HAP-1 (cell line): ENCODE measurements at regions not wholly inside any gene's neighbourhood (a gene's known extent, or its start where the extent isn't known, plus 50 kb on each side); places are given as distances from the start of the nearest gene placed in this dataset.
"Not testable (repeated sequence)": the region's sequence is repeated elsewhere in the genome, so short reads cannot be mapped to it uniquely, and the experiment has no call there.

Source experiments
- DNase-seq, 2 experiments: peaks; one replicate each; pipeline ENCODE4 v3.0.0-alpha.2; 2016 to 2020; ENCODE audit warnings: low spot score in 2 of 2
- H3K27me3 ChIP-seq: fragments of 250-450 bp; sonication (Bioruptor Pico); 2 replicates; pipeline ENCODE4 v1.5.1; 2020; ENCODE audit warnings: low read depth, mild to moderate bottlenecking, moderate library complexity
- H3K36me3 ChIP-seq: fragments of 250-450 bp; sonication (Bioruptor Pico); replicated peaks from 2 replicates; pipeline ENCODE4 v1.5.1; 2020; ENCODE audit warnings: mild to moderate bottlenecking
- H3K4me1 ChIP-seq: fragments of 250-450 bp; sonication (Bioruptor Pico); 2 replicates; pipeline ENCODE4 v1.5.1; 2020; ENCODE audit warnings: mild to moderate bottlenecking
- H3K4me3 ChIP-seq: fragments of 250-450 bp; sonication (Bioruptor Pico); 2 replicates; pipeline ENCODE4 v1.5.1; 2020; ENCODE audit warnings: mild to moderate bottlenecking, moderate library complexity
- H3K9me3 ChIP-seq: fragments of 250-450 bp; sonication (Bioruptor Pico); 2 replicates; pipeline ENCODE4 v1.5.1; 2020; ENCODE audit warnings: mild to moderate bottlenecking, moderate library complexity
- in situ Hi-C: fragments of 300-500 bp; cut with MboI; formaldehyde crosslinking; loops from 3 replicates; pipeline ENCODE4 v1.14.3; 2020; ENCODE audit warnings: low sequenced_read_pairs, inconsistent platforms, mixed read lengths

- DNase-seq, H3K36me3 ChIP-seq, in situ Hi-C loops, H3K4me1 ChIP-seq, H3K27me3 ChIP-seq, H3K4me3 ChIP-seq, H3K9me3 ChIP-seq: not testable (repeated sequence)
Observed at GRCh38 chr19:14297883-14298576, 83.2 kb upstream of the ADGRE5 start.

GRCh38 chr19:14294974-14295373 lies 86.3 kb upstream of the ADGRE5 start:
- DNase-seq: peak in 1 of 2 experiments; percentile 81
- H3K27me3 ChIP-seq, in situ Hi-C loops, H3K4me1 ChIP-seq, H3K36me3 ChIP-seq, H3K9me3 ChIP-seq, H3K4me3 ChIP-seq: not testable (repeated sequence)

DNA sequence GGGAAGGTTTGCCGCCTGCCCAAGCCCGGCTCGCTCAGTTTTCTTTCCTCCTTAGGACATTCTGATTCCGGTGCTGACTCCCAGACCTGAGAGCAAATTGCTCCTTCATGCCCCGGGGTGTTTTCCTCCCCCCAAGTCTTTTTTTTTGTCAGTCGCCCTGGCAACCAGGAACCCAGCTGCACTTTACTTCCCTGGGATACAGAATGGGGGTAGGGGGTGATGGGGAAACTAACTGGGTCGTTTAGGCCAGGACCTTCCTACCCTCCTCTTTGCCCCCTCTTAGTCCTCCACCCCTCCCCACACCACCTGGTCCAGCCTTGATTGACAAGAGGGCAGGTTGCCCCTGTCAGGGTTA lies 87.5 kb upstream of the ADGRE5 start:
- H3K36me3 ChIP-seq, H3K27me3 ChIP-seq, H3K4me1 ChIP-seq, H3K9me3 ChIP-seq, in situ Hi-C loops, DNase-seq, H3K4me3 ChIP-seq: not testable (repeated sequence)

DNA sequence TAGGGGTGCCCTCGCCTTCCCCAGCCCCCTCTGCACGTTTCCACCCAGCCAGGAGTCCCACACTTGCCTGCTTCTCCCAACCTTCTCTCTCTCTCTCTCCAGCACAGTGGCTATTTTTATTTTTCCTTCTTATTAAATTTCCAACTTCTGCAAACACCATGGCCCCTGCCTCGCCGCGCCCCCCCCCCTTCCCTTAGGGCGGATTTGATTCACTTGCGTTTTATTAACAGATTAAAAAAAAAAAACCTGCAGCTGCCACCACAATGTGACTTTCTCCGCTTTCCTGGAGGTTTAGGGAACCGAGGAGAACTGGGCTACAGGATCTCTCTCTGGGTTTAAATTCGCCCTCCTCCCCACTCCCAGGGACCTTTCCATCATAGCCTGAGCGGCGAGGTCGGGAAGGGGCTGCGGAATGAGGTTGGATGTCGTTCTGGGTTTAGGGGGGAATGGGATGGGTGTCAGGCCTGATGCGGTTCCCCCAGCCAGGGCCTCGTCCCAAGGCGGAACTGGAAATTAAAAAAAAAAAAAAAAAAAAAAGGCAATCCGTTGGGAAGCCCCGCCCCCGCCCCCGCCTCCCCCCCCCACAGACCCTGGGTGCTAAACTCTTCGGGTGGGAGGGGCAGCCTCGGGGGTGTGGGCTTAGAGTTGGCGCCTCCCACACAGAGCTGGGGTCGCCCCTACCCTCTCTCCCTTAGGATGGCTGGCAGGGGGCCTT lies 87.3 kb upstream of the ADGRL1 start:
- in situ Hi-C loops, H3K4me3 ChIP-seq, H3K4me1 ChIP-seq, H3K36me3 ChIP-seq, H3K9me3 ChIP-seq, H3K27me3 ChIP-seq: not testable (repeated sequence)
- peak in 1 of 2 experiments; percentile 75 for DNase-seq

GRCh38 chr19:14289810-14290209 lies 83.8 kb upstream of the ADGRL1 start:
- H3K4me3 ChIP-seq, H3K9me3 ChIP-seq, H3K27me3 ChIP-seq, H3K4me1 ChIP-seq, in situ Hi-C loops, DNase-seq, H3K36me3 ChIP-seq: not testable (repeated sequence)

DNA sequence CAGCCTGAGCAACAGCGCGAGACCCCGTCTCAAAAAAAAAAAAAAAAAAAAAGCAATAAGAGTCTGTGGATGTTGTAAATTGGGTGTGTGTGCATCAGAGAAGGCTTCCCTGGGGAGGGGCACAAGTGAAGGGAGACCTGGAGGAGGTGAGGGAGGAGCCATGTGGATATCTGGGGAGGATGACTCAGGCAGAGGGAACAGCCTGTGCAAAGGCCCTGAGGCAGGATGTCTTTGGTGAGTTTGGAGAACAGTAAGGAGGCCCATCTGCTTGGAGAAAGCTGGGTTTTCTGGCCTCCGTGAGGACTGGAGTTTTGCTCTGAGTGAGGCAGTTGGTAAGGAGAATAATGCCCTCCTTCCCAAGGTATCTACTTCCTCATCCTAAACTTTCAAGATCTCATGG lies 81.9 kb upstream of the ADGRL1 start:
- H3K4me3 ChIP-seq, in situ Hi-C loops, H3K36me3 ChIP-seq, H3K9me3 ChIP-seq, DNase-seq, H3K27me3 ChIP-seq, H3K4me1 ChIP-seq: not testable (repeated sequence)

- H3K36me3 ChIP-seq, in situ Hi-C loops, H3K9me3 ChIP-seq, H3K4me1 ChIP-seq, DNase-seq, H3K4me3 ChIP-seq, H3K27me3 ChIP-seq: not testable (repeated sequence)
Observed at GRCh38 chr19:14286594-14286993, 80.6 kb upstream of the ADGRL1 start.

DNA sequence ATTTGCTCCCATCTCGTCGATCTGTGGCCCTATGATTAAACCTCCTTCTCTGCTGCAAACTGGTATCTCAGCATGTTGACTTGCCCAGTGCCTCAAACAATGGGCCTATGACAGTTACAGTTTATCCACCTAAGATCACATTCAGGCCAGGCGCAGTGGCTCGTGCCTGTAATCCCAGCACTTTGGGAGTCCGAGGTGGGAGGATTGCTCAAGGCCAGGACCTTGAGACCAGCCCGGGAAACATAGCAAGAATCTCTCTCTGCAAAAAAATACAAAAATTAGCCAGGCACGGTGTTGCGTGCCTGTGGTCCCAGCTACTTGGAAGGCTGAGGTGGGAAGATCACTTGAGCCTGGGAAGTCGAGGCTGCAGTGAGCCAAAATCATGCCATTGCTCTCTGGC lies 79.8 kb upstream of the ADGRL1 start:
- H3K27me3 ChIP-seq, H3K4me1 ChIP-seq, DNase-seq, H3K36me3 ChIP-seq, H3K9me3 ChIP-seq, in situ Hi-C loops, H3K4me3 ChIP-seq: not testable (repeated sequence)

DNA sequence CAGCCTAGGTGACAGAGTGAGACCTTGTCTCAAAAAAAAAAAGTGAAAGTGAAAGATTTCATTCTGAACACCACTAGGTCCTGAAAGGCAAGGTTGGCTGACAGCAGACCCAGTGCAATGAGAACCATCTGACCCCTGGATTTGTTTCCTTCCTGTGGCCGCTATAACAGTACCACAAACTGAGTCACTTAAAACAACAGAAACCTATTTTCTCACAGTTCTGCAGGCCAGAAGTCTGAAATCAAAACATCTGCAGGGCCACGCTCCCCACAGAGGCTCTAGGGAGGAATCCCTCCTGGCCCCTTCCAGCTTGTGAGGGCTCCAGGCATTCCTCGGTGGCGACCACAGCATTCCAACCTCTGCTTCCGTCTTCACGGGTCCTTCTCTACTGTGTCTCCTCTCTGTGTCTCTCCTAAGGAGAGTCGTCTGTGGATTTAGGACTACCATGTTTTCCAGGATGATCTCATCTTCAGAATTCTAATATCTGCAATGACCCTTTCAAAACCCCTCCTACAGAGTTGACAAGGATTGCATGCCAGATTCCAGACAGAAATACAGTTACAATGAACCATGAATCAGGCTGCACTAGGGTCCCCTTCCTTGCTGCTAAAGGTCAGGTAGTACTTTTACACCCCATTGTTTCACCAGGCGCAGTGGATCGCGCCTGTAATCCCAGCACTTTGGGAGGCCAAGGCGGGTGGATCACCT lies 78.0 kb upstream of the ADGRL1 start:
- not testable (repeated sequence) for H3K4me3 ChIP-seq, DNase-seq

GRCh38 chr19:14279270-14279669 lies 73.3 kb upstream of the ADGRL1 start:
- H3K9me3 ChIP-seq, DNase-seq, H3K4me1 ChIP-seq, H3K4me3 ChIP-seq, H3K27me3 ChIP-seq, H3K36me3 ChIP-seq, in situ Hi-C loops: not testable (repeated sequence)

More for the DNA sequence above, 78.0 kb upstream of the ADGRL1 start:
- in situ Hi-C loops, H3K9me3 ChIP-seq, H3K27me3 ChIP-seq, H3K36me3 ChIP-seq, H3K4me1 ChIP-seq: not testable (repeated sequence)

GRCh38 chr19:14277608-14278007 lies 71.6 kb upstream of the ADGRL1 start:
- Histone ChIP-seq H3K27me3 (no peaks in the 10 kb centered on the region), H3K9me3 (0 out of 2 replicates have a peak, but pooled peaks cover 2% of the 10 kb centered on the region), H3K4me1 (no peaks in the 10 kb centered on the region), H3K4me3 (no peak overlapping the region), H3K36me3 (no peaks in the 10 kb centered on the region)
- in situ Hi-C loops: no loop called here
- no peak for DNase-seq

GRCh38 chr19:14275823-14276222 lies 69.9 kb upstream of the ADGRL1 start:
- in situ Hi-C loops: not testable (repeated sequence)

GRCh38 chr19:14272623-14273022 lies 66.7 kb upstream of the ADGRL1 start:
- DNase-seq: no peak
- H3K4me1 ChIP-seq: no peaks in the 10 kb centered on the region
- H3K27me3 ChIP-seq: no peaks in the 10 kb centered on the region
- in situ Hi-C loops: no loop called here
- no peaks in the 10 kb centered on the region for H3K36me3 ChIP-seq
- no peak overlapping the region for H3K4me3 ChIP-seq
- 0 out of 2 replicates have a peak, but pooled peaks cover 2% of the 10 kb centered on the region for H3K9me3 ChIP-seq

More at GRCh38 chr19:14275823-14276222, 69.9 kb upstream of the ADGRL1 start:
- H3K9me3 ChIP-seq, H3K27me3 ChIP-seq, H3K36me3 ChIP-seq, DNase-seq, H3K4me1 ChIP-seq, H3K4me3 ChIP-seq: not testable (repeated sequence)

DNA sequence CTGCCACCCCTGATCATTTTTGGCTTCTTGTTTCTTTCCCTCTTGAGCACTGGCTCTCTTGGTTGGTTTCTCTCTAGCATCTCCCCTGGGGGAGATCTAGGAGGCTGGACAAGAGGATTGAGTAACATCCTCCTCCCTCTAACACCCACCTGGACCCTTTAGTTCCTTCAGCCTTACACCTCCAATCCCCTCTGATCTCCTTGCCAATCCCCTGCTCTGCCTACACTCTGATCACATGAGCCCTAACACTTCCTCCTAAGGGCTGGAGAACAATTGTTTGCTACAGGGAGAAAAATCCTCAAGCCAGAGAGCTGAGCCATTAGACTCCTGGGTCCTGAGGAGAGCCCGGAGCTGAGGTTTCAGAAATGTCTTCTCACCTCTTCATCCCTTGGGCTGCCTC lies 65.9 kb upstream of the ADGRL1 start:
- DNase-seq: no peak
- H3K4me3 ChIP-seq: no peak overlapping the region
- no peaks in the 10 kb centered on the region for H3K36me3 ChIP-seq
- 0 out of 2 replicates have a peak, but pooled peaks cover 2% of the 10 kb centered on the region for H3K9me3 ChIP-seq
- in situ Hi-C loops: no loop called here
- no peaks in the 10 kb centered on the region for H3K27me3 ChIP-seq
- H3K4me1 ChIP-seq: no peaks in the 10 kb centered on the region
